GM18951 (cell line): ENCODE measurements at regions not wholly inside any gene's neighbourhood (a gene's known extent, or its start where the extent isn't known, plus 50 kb on each side); places are given as distances from the start of the nearest gene placed in this dataset.

Experiments used
- POLR2A ChIP-seq: IDR thresholded peaks from 4 replicates; pipeline ENCODE4 v1.6.1; 2011; ENCODE audit warnings: mild to moderate bottlenecking; ENCODE audit not compliant: insufficient read length, insufficient read depth; ENCODE audit errors: extremely low read depth
- in situ Hi-C: fragments of 300-500 bp; cut with MboI; formaldehyde crosslinking; loops from one replicate; pipeline ENCODE4 v1.12.0; 2022; ENCODE audit warnings: low sequenced_read_pairs, mixed read lengths, inconsistent platforms; ENCODE audit not compliant: unreplicated experiment

GRCh38 chr6:54017877-54018276 lies 93.4 kb upstream of the MLIP start:
- no peak for TF ChIP-seq POLR2A
- in situ Hi-C loops = no loop called here

GRCh38 chr6:54018722-54019121 lies 92.5 kb upstream of the MLIP start:
- in situ Hi-C loops = no loop called here
- no peak for TF ChIP-seq POLR2A

GRCh38 chr6:54019860-54020259 lies 91.4 kb upstream of the MLIP start:
- in situ Hi-C loops = no loop called here
- TF ChIP-seq POLR2A = no peak

GRCh38 chr6:54020334-54020733 lies 90.9 kb upstream of the MLIP start:
- TF ChIP-seq POLR2A = no peak
- in situ Hi-C loops = no loop called here

- TF ChIP-seq POLR2A = no peak
- in situ Hi-C loops = no loop called here
These were observed 84.4 kb upstream of the MLIP start for GRCh38 chr6:54026652-54027400.

- in situ Hi-C loops = no loop called here
- no peak for TF ChIP-seq POLR2A
These were observed 83.1 kb upstream of the MLIP start for GRCh38 chr6:54028170-54028569.

GRCh38 chr6:54029187-54029586 lies 82.1 kb upstream of the MLIP start:
- in situ Hi-C loops = no loop called here
- no peak for TF ChIP-seq POLR2A

- in situ Hi-C loops = no loop called here
- TF ChIP-seq POLR2A = no peak
These were observed 80.1 kb upstream of the MLIP start for GRCh38 chr6:54031169-54031568.

- no peak for TF ChIP-seq POLR2A
- in situ Hi-C loops = no loop called here
These were observed 73.9 kb upstream of the MLIP start for GRCh38 chr6:54037277-54037779.

GRCh38 chr6:54040545-54040944 lies 70.7 kb upstream of the MLIP start:
- TF ChIP-seq POLR2A = no peak
- in situ Hi-C loops = no loop called here

GRCh38 chr6:54041239-54041638 lies 70.0 kb upstream of the MLIP start:
- no peak for TF ChIP-seq POLR2A
- in situ Hi-C loops = no loop called here

- in situ Hi-C loops = no loop called here
- no peak for TF ChIP-seq POLR2A
These were observed 67.9 kb upstream of the MLIP start for GRCh38 chr6:54043360-54043759.

GRCh38 chr6:54044059-54044458 lies 67.2 kb upstream of the MLIP start:
- in situ Hi-C loops = no loop called here
- TF ChIP-seq POLR2A = no peak

- no peak for TF ChIP-seq POLR2A
- in situ Hi-C loops = no loop called here
These were observed 62.5 kb upstream of the MLIP start for GRCh38 chr6:54048782-54049181.

GRCh38 chr6:54050750-54051149 lies 60.5 kb upstream of the MLIP start:
- in situ Hi-C loops = no loop called here
- TF ChIP-seq POLR2A = no peak

GRCh38 chr6:54053881-54054391 lies 57.3 kb upstream of the MLIP start:
- in situ Hi-C loops = no loop called here
- TF ChIP-seq POLR2A = no peak
